NB4 (cell line): ENCODE measurements at regions not wholly inside any gene's neighbourhood (a gene's known extent, or its start where the extent isn't known, plus 50 kb on each side); places are given as distances from the start of the nearest gene placed in this dataset.
"Not testable (repeated sequence)": the region's sequence is repeated elsewhere in the genome, so short reads cannot be mapped to it uniquely, and the experiment has no call there.

Source experiments
- DNase-seq: peaks from one replicate; pipeline ENCODE4 v3.0.0; 2010; ENCODE audit warnings: low read depth
- H3K4me3 ChIP-seq: one replicate; pipeline ENCODE4 v1.5.1; 2011; ENCODE audit warnings: mild to moderate bottlenecking, low read depth, low read length, moderate library complexity
- MAX ChIP-seq: IDR thresholded peaks from 2 replicates; pipeline ENCODE4 v1.6.1; 2011; ENCODE audit warnings: low read depth, low read length
- MYC ChIP-seq: IDR thresholded peaks from 2 replicates; pipeline ENCODE4 v1.6.1; 2011; ENCODE audit warnings: low read depth, low read length
- POLR2A ChIP-seq: IDR thresholded peaks from 2 replicates; pipeline ENCODE4 v1.6.1; 2011; ENCODE audit warnings: mild to moderate bottlenecking; ENCODE audit not compliant: insufficient read length; ENCODE audit errors: extremely low read depth
- TF ChIP-seq, protein P1 (sequence below): IDR thresholded peaks from one replicate; pipeline ENCODE4 v1.5.1; 2012; ENCODE audit warnings: low read depth, low read length

GRCh38 chr11:21798216-21798615 lies 394.7 kb upstream of the ANO5 start:
- TF ChIP-seq MAX: no peak
- no peak for TF ChIP-seq POLR2A
- TF ChIP-seq, protein P1, sequence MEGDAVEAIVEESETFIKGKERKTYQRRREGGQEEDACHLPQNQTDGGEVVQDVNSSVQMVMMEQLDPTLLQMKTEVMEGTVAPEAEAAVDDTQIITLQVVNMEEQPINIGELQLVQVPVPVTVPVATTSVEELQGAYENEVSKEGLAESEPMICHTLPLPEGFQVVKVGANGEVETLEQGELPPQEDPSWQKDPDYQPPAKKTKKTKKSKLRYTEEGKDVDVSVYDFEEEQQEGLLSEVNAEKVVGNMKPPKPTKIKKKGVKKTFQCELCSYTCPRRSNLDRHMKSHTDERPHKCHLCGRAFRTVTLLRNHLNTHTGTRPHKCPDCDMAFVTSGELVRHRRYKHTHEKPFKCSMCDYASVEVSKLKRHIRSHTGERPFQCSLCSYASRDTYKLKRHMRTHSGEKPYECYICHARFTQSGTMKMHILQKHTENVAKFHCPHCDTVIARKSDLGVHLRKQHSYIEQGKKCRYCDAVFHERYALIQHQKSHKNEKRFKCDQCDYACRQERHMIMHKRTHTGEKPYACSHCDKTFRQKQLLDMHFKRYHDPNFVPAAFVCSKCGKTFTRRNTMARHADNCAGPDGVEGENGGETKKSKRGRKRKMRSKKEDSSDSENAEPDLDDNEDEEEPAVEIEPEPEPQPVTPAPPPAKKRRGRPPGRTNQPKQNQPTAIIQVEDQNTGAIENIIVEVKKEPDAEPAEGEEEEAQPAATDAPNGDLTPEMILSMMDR: no peak
- no peak for TF ChIP-seq MYC
- H3K4me3 ChIP-seq: no peak overlapping the region
- DNase-seq: no peak

GRCh38 chr11:21804523-21804922 lies 388.4 kb upstream of the ANO5 start:
- DNase-seq, H3K4me3 ChIP-seq: not testable (repeated sequence)

DNA sequence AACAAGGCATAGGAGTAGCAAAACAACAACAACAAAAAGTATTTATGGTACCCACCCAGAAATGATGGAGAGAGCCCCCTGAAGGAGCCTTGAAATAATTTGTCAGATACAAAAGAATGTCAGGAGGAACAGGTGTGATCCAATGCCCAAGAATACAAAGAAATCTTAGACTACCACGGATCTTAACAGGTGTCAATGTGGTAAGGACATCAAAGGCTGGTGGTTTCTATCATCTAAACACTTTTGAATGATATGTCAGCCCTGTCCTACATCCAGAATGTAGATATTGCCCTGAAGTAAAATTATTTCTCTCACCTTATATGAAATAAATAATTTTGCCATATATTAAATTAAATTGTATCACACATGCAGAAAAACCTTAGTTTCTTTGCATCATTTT lies 386.4 kb upstream of the ANO5 start:
- no peak overlapping the region for H3K4me3 ChIP-seq
- DNase-seq: no peak
- TF ChIP-seq MAX (no peak), POLR2A (no peak), MYC (no peak)
- TF ChIP-seq, protein P1: no peak

DNA sequence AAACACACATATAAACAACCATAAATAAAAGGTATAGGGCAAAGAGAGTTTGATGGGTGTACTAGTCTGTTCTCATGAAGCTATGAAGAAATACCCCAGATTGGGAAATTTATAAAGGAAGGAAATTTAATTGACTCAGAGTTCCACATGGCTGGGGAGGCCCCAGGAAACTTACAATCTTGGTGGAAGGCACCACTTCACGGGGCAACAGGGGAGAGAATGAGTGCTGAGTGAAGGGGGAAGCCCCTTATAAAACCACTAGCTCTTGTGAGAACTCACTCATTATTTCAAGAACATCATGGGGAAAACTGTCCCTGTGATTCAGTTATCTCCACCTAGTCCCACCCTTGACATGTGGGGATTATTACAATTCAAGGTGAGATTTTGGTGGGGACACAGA lies 385.9 kb upstream of the ANO5 start:
- TF ChIP-seq, protein P1: no peak
- no peak for TF ChIP-seq POLR2A
- DNase-seq: no peak
- H3K4me3 ChIP-seq: no peak overlapping the region

DNA sequence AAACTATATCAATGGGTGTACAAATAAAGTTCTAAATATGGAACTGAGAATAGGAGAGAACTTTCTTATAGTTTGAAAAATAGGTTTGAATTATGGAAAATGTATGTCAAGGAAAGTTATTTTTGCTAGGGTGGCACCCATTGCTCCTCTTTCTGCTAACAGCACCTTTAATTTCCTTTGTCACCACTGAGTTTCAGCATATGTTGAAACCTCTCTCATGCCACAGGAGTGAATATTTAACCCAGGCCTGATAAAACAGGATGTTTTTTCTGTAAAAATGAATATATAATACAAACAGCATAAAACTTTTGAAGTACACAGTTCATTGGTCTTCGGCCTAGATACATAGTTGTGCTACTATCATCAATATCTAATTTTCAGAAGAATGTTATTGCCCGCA lies 385.5 kb upstream of the ANO5 start:
- DNase-seq: no peak
- H3K4me3 ChIP-seq: no peak overlapping the region
- TF ChIP-seq MYC: no peak
- TF ChIP-seq, protein P1: no peak
- no peak for TF ChIP-seq MAX
- TF ChIP-seq POLR2A: no peak

DNA sequence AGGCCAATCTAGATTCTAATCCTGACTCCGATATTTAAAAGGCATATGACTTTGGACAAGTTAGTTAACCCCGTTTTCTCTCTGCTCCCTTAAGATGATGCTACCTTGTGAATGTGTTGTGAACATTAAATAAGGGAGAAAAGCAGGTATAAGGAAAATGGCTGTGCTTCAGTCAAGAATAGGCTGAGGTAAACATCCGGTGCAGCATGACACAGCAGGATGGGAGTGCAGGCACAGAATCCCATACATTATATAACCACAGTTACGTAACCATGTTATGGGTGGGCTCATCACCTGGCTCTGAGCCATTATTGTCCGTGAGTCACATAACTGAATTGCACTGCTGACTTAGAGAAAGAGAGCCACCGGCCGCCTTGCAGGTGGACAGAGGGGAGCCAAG lies 382.2 kb upstream of the ANO5 start:
- DNase-seq: peak; percentile 55

More for the DNA sequence above, 382.2 kb upstream of the ANO5 start:
- TF ChIP-seq MYC (no peak), POLR2A (no peak), MAX (no peak)
- TF ChIP-seq, protein P1: no peak
- no peak overlapping the region for H3K4me3 ChIP-seq
